ENCODE measurements at regions not wholly inside any gene's neighbourhood (a gene's known extent, or its start where the extent isn't known, plus 50 kb on each side); places are given as distances from the start of the nearest gene placed in this dataset.
"Not testable (repeated sequence)": the region's sequence is repeated elsewhere in the genome, so short reads cannot be mapped to it uniquely, and the experiment has no call there.

DNA sequence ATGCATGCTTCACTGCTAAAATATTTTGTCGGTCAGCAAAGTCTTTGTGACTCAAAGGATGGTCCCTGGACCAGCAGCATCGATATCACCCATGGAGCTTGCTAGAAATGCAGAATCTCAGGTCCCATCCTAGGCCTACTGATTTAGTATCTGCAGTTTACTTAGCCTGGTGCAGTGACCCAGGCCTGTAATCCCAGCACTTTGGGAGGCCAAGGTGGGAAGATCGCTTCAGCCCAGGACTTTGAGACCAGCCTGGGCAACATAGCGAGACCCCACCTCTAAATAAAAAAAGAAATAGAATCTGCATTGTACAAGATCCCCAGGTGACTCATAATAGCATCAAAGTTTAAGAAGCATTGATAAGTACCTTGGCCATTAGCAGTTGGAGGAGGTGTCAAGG, 248.7 kb downstream of the CD83 start:
- DNase-seq (ENCODE audit: low read depth): no peak

DNA sequence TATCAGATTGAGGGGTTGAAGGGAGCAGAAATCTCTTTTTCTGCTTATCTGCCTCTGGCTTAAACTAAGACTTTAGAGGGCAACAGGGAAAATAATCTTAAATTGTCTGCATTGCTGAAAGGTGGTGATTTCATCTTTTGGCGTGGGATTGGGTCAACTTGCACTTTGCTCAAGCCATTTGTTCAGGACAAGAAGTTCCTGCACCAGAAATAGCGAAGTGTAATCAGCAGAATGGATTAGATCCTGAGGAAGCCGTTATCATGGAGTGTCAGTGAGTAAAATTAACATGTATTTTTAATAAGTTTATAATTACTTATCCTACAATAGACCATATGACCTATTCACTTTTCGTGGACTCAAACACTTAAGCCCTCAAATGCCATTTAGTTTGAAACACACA, 249.3 kb downstream of the CD83 start:
- no peak for DNase-seq (ENCODE audit: low read depth)

DNA sequence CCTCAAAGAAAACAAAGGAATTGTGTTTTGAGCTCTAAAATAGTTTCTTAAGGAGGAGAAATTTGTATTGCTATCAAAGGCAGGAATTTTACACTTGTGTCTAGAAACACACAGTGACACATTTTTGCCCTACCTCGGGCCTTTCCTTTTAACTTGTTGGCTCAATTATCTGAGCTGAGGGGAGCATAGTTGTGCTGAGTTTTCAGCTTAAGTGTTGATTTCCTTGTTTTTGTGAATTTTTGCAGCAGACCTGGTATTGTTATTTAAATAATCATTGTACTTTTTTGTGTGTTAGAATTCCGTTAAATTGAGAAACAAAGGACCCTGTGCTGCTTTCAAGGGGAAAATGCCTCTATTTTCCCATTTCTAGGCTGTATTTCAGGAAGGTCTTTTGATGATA, 249.7 kb downstream of the CD83 start:
- no peak for DNase-seq (ENCODE audit: low read depth)

DNA sequence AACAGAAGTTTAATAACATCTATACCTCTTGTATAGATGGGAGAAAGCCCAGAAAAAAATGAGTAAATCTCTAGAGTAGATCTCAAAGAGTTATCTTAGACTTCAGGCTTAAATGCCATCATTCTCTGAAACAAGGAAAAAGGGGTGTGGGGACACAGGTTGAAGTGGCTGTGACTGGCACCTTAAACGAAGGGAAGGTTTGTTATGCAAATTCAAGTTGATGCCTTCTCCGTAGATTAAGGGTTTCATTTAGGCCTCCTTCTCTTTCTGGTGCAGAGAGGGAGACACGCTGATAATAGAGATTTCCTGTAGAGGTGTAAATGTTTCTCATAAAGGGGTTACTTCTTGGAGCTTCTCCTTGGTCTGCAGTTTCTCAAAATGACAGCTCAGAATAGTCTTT, 252.1 kb downstream of the CD83 start:
- DNase-seq (ENCODE audit: low read depth): no peak

DNA sequence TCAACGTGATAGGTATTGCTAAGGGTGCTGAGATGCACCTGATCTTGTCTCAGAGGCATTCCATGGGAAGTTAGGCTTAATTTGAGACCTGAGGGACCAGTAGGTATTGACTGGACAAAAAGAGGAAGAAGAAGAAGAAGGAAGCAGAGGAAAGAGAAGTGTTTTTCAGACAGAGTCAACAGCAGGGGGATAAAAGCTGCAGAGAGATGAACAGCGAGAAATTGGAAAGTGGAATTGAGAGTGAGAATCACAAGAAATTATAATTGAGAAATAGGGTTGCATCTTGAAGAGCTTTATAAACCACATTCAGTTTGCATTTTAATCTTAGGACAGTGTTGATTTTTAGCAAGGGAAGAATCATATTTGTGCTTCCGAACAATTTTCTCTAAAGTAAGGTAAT, 254.0 kb downstream of the CD83 start:
- no peak for DNase-seq (ENCODE audit: low read depth)

DNA sequence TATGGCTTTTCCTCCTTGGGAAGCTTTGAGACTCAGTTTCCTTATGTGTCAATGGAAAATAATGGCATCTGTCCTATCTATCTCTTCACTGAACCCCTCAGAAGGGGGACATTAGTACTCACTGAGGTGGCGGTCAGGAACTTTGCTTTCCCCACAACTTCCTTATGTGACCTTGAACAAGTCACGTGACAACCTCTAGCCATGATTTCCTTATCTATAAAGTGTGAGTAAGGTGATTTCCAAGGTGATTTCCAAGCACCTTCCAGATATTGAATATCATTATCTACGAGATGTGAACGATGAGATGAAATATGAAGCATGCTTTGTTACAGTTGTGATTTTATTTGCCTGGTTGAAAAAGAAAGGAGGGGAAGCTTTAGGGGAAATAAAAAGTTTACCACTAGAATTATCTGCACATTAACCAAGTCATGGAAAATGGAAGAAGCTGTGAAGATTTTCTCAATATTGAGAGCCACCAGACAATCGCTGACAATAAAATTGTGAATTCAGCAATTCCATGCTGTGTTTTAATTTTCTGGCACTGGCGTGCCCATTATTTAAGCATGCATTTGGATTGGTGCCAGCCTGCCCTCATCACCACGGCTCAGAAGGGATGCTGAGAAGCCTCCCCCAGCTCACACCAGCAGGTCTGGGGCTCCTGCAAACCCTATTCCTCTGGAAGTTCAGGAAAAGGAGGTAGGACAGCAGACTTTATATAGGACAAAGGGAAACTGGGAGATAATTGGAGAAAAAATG, 255.3 kb downstream of the CD83 start:
- DNase-seq (ENCODE audit: low read depth): no peak

DNA sequence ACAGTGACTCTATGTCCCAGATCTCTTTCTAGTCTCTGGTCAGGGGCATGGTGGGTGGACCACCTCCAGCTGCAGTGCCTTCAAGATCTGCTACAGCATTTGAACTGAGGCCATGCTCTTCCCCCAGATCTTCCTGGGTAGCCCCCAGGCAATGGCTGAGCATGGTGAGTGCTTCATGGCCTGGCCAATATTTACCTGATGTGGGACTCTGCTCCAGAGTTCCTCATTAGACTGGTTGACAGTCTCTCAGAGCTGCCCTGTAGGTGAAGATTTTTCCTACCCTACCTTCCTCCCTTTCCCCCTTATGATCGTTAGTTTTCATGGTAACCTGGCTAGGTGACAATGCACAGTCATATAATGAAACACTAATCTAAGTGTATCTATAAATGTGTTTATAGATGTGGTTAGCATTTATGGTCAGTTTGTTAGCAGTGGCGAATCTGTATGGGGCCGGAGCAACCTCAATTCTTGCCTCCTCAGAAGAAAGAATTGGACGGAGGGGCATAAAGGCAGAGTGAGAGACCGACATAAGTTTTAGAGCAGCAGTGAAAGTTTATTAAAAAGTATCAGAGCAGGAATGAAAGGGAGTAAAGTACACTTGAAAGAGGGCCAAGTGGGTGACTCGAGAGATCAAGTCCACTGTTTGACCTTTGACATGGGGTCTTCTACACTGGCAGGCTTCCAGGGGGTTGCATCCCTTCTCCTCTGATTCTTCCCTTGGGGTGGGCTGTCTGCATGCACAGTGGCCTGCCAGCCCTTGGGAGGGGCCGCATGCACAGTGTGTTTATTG, 256.3 kb downstream of the CD83 start:
- DNase-seq (ENCODE audit: low read depth): no peak

DNA sequence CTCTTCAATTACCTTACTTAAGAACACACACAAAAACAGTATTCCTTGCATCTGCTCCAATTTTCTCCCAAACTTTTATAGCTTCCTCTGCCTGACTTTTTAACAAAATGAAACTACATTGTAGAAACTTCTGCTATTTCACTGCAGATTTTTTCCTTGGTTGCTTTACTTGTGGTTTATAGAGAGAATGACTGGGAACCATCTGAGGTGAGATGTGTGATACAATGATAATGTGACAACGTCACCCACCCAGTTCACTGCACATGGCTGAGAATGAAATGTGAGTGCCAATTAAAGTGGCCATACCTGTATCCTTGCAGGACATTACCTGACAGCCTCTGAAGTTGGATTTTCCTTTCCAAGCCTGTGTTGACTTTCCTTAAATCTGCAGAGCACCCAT, 258.4 kb downstream of the CD83 start:
- no peak for DNase-seq (ENCODE audit: low read depth)

DNA sequence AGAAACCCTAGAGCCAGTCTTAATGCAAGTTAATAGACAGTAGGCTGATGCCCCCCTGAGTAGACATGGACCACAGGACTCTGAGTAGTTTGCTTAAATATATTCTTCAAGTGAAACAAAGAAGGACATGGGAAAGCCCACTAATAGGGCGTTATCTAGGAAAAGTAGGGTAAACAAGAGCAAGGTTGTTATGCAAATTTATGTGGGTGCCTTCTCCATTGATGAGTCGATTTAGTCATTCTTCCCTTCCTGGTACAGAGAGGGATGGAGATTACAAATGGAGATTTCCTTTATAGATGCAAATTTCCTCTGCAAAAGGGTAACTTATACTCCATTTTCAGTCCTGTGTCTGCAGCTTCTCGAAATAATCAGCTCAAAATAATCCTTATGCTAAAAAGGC, 262.0 kb downstream of the CD83 start:
- no peak for DNase-seq (ENCODE audit: low read depth)

DNA sequence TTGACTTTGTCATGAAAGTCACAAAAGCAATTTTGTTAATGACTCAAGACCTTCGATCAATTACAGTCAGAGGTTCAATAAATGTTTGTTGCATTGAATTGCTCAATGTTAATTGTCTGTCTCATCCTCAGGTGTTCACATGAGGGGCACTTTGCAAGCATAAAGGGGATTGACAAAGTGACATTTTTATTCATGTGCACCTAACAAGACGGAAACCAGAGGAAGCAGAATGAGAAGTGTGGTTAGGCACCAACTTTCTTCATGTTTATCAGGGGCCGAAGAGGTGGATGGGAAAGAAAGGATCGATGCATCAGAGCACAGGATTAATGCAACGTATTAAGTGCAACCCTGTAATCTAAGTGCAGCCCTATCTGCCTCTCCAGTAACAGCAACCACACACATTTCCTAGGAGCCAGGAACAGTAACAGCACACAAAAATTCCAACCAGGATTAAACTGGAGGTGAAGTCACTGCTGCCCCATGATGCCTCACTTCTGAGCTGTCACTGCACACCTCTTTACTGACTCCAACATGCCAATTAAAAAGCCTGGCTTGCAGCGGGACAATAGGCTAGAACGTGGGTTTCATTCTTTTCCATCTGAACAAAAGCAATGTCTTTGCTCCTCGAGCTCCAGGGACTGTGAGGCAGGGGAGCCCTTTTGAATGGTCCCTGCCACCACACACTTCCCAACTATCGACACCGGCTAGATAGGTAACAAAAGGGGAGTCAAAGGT, 262.7 kb downstream of the CD83 start:
- no peak for DNase-seq (ENCODE audit: low read depth)

DNA sequence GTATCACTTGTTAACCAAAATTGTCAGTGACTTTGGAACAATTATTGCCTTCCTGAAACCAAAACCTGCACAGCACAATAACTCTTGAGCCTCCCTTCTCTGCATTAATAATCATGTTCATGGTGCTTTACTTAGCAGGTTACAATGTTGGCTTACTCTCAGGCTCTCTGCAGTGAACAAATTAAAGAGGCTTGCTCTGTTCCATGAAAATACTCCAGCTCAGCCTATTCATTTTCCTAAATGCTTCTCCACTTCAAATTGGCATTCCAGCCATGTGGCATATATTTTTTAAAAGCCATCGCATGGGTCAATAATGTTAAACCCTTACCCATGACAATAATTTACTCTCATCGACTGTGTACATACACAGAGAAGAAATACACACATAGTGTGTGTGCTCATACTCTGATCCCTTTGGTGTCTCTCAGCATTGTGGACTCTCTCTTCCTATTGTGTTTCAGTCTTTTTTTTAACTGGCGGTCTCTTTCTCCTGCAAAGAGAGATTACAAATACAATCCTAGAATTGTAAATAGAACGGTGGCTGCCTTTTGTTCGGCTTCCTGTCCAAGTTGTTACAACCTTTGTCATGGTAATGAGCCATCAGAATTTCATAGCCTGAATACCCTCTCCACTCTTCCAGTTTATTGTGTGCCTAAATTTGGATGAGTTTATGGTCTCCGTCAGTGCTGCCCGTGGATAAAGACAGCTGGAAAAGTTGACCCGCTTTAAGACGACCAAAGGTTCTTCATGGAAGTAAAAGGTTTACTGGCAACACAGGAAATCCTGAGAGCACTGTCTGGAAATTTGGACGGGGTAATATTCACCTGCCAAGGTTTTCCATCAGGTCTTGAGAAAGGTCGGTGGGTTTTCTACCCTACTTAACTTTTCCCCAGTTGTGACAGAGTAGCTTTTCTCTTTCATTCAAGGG, 263.6 kb downstream of the CD83 start:
- no peak for DNase-seq (ENCODE audit: low read depth)

DNA sequence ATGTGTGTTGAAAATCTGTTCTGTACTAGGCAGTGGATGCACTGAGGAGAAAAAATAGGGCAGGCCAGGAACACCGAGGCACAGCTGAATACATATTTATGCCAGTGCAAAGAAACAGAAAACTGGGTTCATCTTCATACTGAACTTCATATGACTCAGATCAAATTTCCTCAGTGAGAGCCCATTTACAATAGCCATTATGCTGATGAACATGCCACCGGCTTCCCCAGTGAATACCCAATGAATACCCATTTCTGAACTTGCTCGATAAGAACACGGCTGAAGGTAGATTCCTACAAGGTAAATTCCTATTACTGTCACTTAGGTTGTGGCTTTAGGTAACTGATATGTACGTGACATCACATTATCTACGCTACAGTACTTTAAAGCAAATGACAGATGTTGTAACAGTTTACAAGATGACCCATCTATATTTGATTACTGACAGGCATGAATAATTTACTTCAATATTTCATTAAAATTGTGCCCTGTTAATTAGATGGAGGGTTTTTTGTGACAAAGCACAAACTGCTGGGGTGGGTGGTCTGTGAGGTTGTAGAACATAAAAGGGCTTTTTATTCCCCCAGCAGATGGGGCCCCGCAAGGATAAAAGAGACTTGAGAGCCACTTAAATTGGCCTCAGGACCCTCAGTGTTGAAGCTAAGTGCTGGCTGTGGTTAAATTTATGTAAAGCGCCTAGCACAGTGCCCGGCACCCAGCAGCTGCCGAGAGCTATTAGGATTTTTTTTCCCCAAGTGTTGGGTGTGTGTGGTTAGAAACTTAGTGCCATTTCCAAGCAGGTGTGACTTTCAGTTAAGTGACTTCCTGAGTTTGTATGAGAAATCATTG, 264.5 kb downstream of the CD83 start:
- DNase-seq (ENCODE audit: low read depth): no peak

DNA sequence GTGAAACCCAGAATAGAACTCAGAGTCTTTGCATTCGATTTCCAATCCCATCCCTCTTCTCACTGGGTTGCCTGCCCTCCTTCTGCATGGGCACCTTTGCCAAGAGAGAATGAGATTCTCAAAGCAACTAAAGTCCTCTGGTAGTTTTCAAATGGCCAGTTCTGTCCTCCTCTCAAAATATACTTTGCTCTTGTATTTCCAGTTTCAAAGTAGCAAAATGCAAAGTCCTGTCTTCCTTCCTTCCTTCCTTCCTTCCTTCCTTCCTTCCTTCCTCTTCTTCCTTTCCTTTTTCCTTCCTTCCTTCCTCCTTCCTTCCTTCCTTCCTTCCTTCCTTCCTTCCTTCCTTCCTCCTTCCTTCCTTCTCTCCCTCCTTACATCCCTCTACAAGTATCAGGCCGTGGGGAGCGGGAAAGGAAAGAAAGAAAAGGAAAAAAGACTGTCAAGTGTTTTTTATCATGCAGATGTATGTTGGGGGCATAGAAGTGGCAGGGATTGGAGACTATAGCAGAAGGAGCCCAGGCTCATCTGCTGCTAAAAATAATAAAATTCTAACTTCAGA, 265.2 kb downstream of the CD83 start:
- DNase-seq (ENCODE audit: low read depth): no peak

DNA sequence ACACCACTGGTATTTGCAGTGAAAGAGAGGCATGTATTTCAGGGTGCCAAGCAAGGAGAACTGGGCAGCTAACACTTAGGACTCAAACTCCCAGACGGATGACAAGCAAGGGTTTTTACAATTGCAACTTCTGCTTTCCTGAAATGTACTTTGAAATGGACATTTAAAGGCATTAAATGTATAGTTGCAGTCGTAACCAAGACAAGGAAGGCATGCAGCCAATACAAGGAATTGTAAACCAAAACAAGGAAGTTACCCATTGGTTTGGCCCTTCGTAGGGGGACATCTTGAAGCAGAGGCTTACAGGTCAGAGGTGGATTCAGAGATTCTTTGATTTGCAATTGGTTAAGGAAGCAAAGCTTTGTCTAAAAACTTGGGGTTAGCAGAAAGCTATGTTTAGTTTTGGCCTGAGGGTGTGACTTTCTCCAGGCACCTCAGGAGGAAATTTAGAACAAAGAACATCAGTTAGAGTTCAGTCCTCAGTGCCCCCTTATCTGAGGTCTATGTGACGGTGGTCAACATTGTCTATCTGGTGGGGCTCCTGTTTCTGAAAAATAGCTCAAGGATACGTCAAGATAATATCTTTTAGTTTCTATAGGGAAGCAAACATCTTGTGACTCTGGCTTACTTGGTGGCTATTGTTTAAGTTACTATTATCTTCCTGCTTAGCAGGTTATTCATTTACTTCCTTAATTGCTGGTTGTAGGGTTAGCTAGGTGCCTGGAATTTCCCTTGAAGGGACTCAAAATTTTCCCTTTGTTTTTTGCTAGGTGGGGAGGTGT, 266.0 kb downstream of the CD83 start:
- no peak for DNase-seq (ENCODE audit: low read depth)

DNA sequence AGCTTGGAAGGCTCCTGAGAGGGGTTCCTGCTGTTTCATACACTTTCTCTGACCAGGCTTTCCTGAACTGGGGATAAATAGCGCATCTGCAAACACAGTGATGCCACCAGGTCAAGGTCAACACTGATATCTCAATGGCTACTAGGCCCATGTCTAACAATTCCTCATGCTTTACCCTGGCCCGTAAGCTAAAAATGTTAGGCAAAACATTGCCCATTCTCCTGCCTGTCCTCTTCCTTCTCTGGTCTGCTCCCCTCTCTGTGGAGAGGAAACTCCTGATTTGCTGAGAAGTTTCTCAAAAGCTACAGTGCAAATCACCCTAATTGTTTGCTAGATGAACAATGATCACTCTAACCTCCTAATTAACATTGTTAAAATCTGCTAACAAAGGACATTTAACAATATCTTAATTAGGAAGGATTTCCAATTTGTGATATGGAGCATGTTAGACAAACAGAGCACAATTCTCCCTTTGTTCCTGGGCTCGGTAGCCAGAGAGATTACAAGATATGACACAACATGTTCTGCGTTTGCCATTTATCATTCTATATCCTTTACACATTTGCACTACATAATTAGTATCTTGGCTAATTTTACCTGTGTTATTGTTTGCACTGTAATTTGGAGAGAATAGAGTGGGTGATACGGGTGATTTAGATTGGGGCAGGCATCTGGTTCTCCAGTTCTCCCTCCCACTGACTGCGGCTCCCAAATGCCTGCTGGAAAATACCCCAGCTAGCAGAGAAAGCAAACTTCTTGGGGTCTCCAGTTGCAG, 266.8 kb downstream of the CD83 start:
- DNase-seq (ENCODE audit: low read depth): no peak

DNA sequence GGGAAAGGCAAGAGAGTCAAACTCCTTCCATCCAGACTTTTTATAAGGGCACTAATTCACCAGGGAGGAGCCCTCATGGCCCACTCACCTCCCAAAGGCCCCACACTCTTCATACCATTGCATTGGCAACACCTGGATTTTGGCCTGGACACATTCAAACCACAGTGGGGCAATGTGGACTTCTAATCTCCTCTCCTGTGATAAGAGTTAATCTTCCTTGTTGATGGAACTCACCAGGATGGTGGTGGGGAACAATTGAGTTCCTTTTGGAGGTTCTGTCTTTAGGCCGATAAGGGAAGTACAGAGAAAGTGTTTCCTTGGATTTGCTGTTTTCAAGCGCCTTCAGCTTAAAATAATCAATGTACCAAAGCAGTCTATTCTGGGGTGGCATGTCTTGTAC, 268.7 kb downstream of the CD83 start:
- DNase-seq (ENCODE audit: low read depth): no peak

DNA sequence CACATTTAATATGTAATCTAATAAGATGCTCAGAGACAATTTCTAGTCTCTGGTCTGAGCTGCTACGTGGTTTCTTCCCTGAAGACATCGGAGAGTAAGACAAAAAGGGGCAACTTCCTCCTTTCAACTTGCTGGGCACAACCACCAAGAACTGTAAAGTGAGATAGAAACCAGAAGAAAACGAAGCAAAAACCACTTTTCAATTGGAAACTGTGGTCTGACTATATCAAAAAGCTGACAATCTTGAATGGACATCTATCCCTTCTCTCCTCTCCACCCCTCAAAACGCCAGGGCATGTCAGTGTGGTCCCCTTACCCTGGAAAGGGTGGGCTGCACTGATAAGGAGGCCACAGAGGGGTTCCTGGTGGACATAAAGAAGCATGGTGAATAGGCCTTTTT, 269.1 kb downstream of the CD83 start:
- DNase-seq (ENCODE audit: low read depth): no peak

DNA sequence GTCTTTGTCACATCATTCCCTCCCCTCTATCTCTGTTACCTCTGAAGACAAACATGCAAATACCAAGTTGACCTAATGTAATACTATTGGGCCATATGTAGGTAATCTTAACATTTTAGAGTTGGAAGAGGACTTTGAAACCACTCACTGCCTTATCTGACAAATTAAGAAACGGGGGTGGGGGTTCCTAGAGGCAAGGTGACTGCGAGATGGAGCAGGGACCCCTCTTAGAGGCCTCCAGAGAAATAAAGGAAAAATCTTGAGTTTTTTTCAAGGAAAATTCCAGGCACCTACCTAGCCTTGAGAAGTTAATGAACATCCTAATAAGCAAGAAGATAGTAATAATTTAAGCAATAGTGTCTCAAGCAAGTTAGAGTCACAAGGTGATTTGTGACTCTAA, 270.8 kb downstream of the CD83 start:
- no peak for DNase-seq (ENCODE audit: low read depth)

DNA sequence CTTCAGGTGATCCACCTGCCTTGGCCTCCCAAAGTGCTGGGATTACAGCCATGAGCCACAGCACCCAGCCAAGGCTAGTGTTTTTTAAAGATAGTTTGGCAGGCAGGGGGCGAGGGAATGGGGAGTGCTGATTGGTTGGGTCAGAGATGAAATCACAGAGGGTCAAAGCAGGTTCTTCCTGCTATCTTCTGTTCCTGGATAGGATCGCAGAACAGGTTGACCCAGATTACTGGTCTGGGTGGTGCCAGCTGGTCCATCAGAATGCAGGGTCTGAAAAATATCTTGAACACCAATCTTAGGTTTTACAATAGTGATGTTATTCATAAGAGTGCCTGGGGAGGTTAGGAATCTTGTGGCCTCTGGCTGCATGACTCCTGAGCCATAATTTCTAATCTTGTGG, 272.2 kb downstream of the CD83 start:
- DNase-seq (ENCODE audit: low read depth): not testable (repeated sequence)

All from GM04504 (cell line).